ENCODE measurements at regions not wholly inside any gene's neighbourhood (a gene's known extent, or its start where the extent isn't known, plus 50 kb on each side); places are given as distances from the start of the nearest gene placed in this dataset.
A peak's percentile ranks its signal among the peaks of the same experiment; 100 is the strongest.

DNA sequence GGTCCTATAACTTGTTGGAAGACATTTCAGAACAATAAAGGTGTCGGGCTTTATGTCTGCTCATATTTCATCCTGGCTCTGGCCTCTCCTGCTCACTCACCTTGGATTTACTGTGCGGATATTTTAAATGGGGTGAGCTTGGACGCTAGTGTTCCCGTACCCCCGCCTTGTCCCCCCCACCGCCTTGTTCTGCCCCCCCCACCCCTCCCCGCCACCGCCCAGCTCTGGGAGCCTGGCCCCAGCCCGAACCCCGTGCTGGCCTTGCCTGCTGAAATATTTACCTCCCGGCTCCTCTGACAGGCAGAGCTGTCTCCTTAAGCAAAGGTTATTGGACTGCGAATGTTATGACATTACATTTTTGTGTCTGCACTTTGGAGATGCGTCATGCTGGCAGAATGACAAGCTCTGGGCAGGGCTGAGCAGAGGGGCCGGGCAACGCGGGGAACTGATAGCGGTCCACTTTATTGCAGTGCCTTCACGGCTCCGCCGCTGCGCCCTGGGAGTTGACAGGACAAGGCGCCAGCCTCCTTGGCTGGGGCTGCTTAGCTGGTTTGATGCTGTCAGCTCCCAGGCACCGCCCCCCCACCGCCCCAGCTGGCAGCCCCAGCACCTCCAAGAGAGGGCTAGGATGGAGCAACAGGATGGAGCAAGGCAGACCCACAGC, 222.5 kb upstream of the GSE1 start (continued):
- no peak for TF ChIP-seq FOXJ3 (CRISPR knock-in tag; IDR thresholded peaks at IDR 0.05; ENCODE audit: borderline replicate concordance)
- peak; percentile 54 for TF ChIP-seq RXRB (CRISPR knock-in tag; IDR thresholded peaks at IDR 0.05; ENCODE audit: borderline replicate concordance)
- no peak for TF ChIP-seq ZNF766 (CRISPR knock-in tag; IDR thresholded peaks at IDR 0.05; ENCODE audit: borderline replicate concordance)
- TF ChIP-seq FOXP1 (IDR thresholded peaks at IDR 0.05), result no peak
- TF ChIP-seq FOXP1 (CRISPR knock-in tag; IDR thresholded peaks at IDR 0.05), result 0 out of 2 replicates have a peak, but pooled peaks have one; percentile 18
- no peak for TF ChIP-seq NFIB (CRISPR knock-in tag; IDR thresholded peaks at IDR 0.05; ENCODE audit: borderline replicate concordance)
- TF ChIP-seq NCOA2 (CRISPR knock-in tag; IDR thresholded peaks at IDR 0.05), result 0 out of 2 replicates have a peak, but pooled peaks have one; percentile 27
- peak; percentile 27; the same call in 1 of the 2 replicates for TF ChIP-seq FOXP4 (CRISPR knock-in tag; IDR thresholded peaks at IDR 0.05)
- TF ChIP-seq TBX2 (CRISPR knock-in tag; IDR thresholded peaks at IDR 0.05; ENCODE audit: borderline replicate concordance), result peak; percentile 34; the same call in 1 of the 2 replicates
- TF ChIP-seq HMGA1 (CRISPR knock-in tag; conservative IDR thresholded peaks at IDR 0.05), result no peak
- 0 out of 2 replicates have a peak, but pooled peaks have one; percentile 43 for TF ChIP-seq ZNF335 (CRISPR knock-in tag; IDR thresholded peaks at IDR 0.05)
- TF ChIP-seq, protein P1, sequence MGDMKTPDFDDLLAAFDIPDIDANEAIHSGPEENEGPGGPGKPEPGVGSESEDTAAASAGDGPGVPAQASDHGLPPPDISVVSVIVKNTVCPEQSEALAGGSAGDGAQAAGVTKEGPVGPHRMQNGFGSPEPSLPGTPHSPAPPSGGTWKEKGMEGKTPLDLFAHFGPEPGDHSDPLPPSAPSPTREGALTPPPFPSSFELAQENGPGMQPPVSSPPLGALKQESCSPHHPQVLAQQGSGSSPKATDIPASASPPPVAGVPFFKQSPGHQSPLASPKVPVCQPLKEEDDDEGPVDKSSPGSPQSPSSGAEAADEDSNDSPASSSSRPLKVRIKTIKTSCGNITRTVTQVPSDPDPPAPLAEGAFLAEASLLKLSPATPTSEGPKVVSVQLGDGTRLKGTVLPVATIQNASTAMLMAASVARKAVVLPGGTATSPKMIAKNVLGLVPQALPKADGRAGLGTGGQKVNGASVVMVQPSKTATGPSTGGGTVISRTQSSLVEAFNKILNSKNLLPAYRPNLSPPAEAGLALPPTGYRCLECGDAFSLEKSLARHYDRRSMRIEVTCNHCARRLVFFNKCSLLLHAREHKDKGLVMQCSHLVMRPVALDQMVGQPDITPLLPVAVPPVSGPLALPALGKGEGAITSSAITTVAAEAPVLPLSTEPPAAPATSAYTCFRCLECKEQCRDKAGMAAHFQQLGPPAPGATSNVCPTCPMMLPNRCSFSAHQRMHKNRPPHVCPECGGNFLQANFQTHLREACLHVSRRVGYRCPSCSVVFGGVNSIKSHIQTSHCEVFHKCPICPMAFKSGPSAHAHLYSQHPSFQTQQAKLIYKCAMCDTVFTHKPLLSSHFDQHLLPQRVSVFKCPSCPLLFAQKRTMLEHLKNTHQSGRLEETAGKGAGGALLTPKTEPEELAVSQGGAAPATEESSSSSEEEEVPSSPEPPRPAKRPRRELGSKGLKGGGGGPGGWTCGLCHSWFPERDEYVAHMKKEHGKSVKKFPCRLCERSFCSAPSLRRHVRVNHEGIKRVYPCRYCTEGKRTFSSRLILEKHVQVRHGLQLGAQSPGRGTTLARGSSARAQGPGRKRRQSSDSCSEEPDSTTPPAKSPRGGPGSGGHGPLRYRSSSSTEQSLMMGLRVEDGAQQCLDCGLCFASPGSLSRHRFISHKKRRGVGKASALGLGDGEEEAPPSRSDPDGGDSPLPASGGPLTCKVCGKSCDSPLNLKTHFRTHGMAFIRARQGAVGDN (CRISPR knock-in tag; IDR thresholded peaks at IDR 0.05), result peak; percentile 54
- TF ChIP-seq GATAD2A (CRISPR knock-in tag; IDR thresholded peaks at IDR 0.05), result peak; percentile 77
- TF ChIP-seq ZNF841 (CRISPR knock-in tag; IDR thresholded peaks at IDR 0.05; ENCODE audit: borderline replicate concordance), result no peak
- TF ChIP-seq, protein P2, sequence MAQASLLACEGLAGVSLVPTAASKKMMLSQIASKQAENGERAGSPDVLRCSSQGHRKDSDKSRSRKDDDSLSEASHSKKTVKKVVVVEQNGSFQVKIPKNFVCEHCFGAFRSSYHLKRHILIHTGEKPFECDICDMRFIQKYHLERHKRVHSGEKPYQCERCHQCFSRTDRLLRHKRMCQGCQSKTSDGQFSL (CRISPR knock-in tag; IDR thresholded peaks at IDR 0.05), result 0 out of 2 replicates have a peak, but pooled peaks have one; percentile 52
- TF ChIP-seq ZNF292 (CRISPR knock-in tag; IDR thresholded peaks at IDR 0.05; ENCODE audit: borderline replicate concordance, low read depth), result peak; percentile 69; the same call in 1 of the 2 replicates
- no peak for TF ChIP-seq TCF7 (IDR thresholded peaks at IDR 0.05; ENCODE audit: low read depth)
- TF ChIP-seq CREM (IDR thresholded peaks at IDR 0.05), result no peak
- TF ChIP-seq CREM (CRISPR knock-in tag; IDR thresholded peaks at IDR 0.05), result 0 out of 2 replicates have a peak, but pooled peaks have one; percentile 3
- TF ChIP-seq CHCHD3 (CRISPR knock-in tag; IDR thresholded peaks at IDR 0.05), result 0 out of 2 replicates have a peak, but pooled peaks have one; percentile 56
- no peak for TF ChIP-seq ZNF121 (CRISPR knock-in tag; IDR thresholded peaks at IDR 0.05)
- peak; percentile 31; the same call in 1 of the 2 replicates for TF ChIP-seq REPIN1 (CRISPR knock-in tag; IDR thresholded peaks at IDR 0.05; ENCODE audit: borderline replicate concordance, low read depth)
